COR-L47 (cell line): ENCODE measurements at regions not wholly inside any gene's neighbourhood (a gene's known extent, or its start where the extent isn't known, plus 50 kb on each side); places are given as distances from the start of the nearest gene placed in this dataset.

Source experiments
- DNase-seq: peaks from one replicate; lab custom pipeline; 2025; lab: John Stamatoyannopoulos, UW

- no peak for DNase-seq
These were observed 424.8 kb downstream of the HRH4 start for GRCh38 chr18:24885276-24885675.

GRCh38 chr18:24894880-24895279 lies 434.4 kb downstream of the HRH4 start:
- DNase-seq: no peak

GRCh38 chr18:24897461-24897860 lies 437.0 kb downstream of the HRH4 start:
- no peak for DNase-seq

GRCh38 chr18:24910221-24910620 lies 441.7 kb downstream of the ZNF521 start:
- DNase-seq: no peak

- no peak for DNase-seq
These were observed 438.3 kb downstream of the ZNF521 start for GRCh38 chr18:24913507-24914170.

- DNase-seq: no peak
These were observed 437.8 kb downstream of the ZNF521 start for GRCh38 chr18:24914171-24914525.

GRCh38 chr18:24914685-24915084 lies 437.3 kb downstream of the ZNF521 start:
- no peak for DNase-seq

GRCh38 chr18:24915547-24915946 lies 436.4 kb downstream of the ZNF521 start:
- no peak for DNase-seq

- no peak for DNase-seq
These were observed 434.2 kb downstream of the ZNF521 start for GRCh38 chr18:24917767-24918166.

GRCh38 chr18:24918257-24918656 lies 433.7 kb downstream of the ZNF521 start:
- DNase-seq: no peak

GRCh38 chr18:24919181-24919797 lies 432.7 kb downstream of the ZNF521 start:
- DNase-seq: no peak

GRCh38 chr18:24922491-24922890 lies 429.5 kb downstream of the ZNF521 start:
- DNase-seq: no peak

GRCh38 chr18:24923138-24923537 lies 428.8 kb downstream of the ZNF521 start:
- DNase-seq: no peak

- DNase-seq: no peak
These were observed 427.8 kb downstream of the ZNF521 start for GRCh38 chr18:24924066-24924716.

- DNase-seq: no peak
These were observed 425.3 kb downstream of the ZNF521 start for GRCh38 chr18:24926649-24927048.

GRCh38 chr18:24928301-24928878 lies 423.6 kb downstream of the ZNF521 start:
- no peak for DNase-seq

- no peak for DNase-seq
These were observed 421.5 kb downstream of the ZNF521 start for GRCh38 chr18:24930478-24930877.

GRCh38 chr18:24930971-24931370 lies 421.0 kb downstream of the ZNF521 start:
- peak; percentile 22 for DNase-seq

- DNase-seq: no peak
These were observed 418.6 kb downstream of the ZNF521 start for GRCh38 chr18:24933345-24933744.

- DNase-seq: no peak
These were observed 417.6 kb downstream of the ZNF521 start for GRCh38 chr18:24934258-24934932.

- DNase-seq: no peak
These were observed 417.0 kb downstream of the ZNF521 start for GRCh38 chr18:24935008-24935407.

- DNase-seq: no peak
These were observed 416.1 kb downstream of the ZNF521 start for GRCh38 chr18:24935896-24936295.

- DNase-seq: no peak
These were observed 415.3 kb downstream of the ZNF521 start for GRCh38 chr18:24936691-24937090.
